Gastroesophageal sphincter (tissue), 3 donors: ENCODE measurements at regions not wholly inside any gene's neighbourhood (a gene's known extent, or its start where the extent isn't known, plus 50 kb on each side); places are given as distances from the start of the nearest gene placed in this dataset.

ENCODE experiments used
- CTCF ChIP-seq, 4 experiments: fragments of 200-600 bp in 2 of 4; fragments of 450-650 bp in 2 of 4; sonication (generic) in 1 of 4; IDR thresholded peaks; one replicate each; pipeline ENCODE4 v1.5.1; 2017 to 2019; ENCODE audit warnings: antibody characterized with exemption in 4 of 4, mild to moderate bottlenecking in 2 of 4, moderate library complexity in 2 of 4
- POLR2A ChIP-seq, 2 donors: fragments of 450-650 bp; IDR thresholded peaks; one replicate each; pipeline ENCODE4 v1.6.1; 2017; ENCODE audit warnings: antibody characterized with exemption in 2 of 2, mild to moderate bottlenecking in 2 of 2, moderate library complexity in 1 of 2
- POLR2AphosphoS5 ChIP-seq: sonication (generic); formaldehyde crosslinking; IDR thresholded peaks from one replicate; pipeline ENCODE4 v1.6.1; 2017; ENCODE audit warnings: antibody characterized with exemption

- TF ChIP-seq CTCF (IDR thresholded peaks at IDR 0.05) (no peak), POLR2A (IDR thresholded peaks at IDR 0.05) (no peak), POLR2AphosphoS5 (no peak)
These were observed 758.6 kb downstream of the PDHA2 start for GRCh38 chr4:96598465-96598864.
